GM21786 (cell line): ENCODE measurements at regions not wholly inside any gene's neighbourhood (a gene's known extent, or its start where the extent isn't known, plus 50 kb on each side); places are given as distances from the start of the nearest gene placed in this dataset.
"Not testable (repeated sequence)": the region's sequence is repeated elsewhere in the genome, so short reads cannot be mapped to it uniquely, and the experiment has no call there.

ENCODE experiments used
- ATAC-seq: cut with Tn5 transposase; IDR thresholded peaks from one replicate; pipeline ENCODE4 v1.9.1; 2021; ENCODE audit not compliant: unreplicated experiment

DNA sequence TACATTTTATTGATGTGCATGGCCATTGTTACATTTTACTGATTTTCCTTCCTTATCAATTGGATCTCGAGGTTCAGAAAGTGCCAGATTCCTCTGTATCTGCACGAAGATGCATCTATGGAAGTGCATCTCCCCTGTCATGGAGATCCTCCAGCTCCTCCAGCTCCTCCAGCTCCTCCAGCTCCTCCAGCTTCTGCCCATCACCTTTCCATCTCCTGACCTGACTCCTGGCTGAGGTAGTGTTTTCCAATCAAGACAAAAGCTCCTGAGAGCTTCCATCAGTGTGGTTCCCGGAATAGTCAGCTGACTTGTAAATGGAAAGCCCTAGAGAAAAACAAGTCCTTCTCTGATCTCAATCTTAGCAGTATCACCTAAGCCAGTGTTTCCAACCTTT is 90.8 kb upstream of the KLF6 start:
- no peak for ATAC-seq

DNA sequence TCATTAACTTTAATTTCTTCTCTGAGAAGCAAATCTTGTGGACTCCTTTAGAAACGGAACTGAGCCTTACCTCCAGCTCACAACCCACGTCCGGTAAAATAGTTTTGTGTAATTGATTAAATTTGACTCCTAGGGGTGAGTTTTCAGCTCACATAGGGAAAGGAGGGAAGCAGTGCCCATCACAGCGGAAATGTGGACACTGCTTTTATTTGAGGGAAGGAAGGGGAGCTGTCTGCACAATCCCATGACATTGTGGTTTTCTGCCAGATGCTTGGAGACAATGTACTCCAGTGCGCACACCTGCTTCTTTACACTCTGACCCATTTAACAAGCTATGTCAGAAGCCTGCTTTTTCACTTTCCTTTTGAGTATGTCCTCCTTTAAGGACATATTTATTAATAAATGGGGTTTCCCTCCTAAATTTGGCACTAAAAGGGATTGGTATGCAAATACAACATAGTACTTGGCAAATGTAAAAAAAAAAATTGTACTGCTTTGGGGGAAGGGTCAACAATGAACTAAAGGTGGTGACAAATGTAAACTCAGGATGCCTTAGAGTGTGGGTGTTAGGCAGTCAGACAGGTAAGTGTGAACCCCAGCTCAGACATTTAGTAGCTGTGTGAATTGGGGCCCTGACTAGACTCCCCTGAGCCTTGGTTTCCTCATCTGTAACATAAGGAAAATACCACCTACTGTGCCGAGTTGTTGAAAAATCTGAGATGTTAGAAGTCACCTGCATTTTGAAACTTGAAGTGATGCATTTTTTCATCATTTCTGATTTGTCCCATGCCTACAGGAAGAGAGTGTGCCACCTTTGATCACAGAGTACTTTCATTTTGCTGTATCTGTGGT is 90.2 kb upstream of the KLF6 start:
- peak; percentile 72 for ATAC-seq

DNA sequence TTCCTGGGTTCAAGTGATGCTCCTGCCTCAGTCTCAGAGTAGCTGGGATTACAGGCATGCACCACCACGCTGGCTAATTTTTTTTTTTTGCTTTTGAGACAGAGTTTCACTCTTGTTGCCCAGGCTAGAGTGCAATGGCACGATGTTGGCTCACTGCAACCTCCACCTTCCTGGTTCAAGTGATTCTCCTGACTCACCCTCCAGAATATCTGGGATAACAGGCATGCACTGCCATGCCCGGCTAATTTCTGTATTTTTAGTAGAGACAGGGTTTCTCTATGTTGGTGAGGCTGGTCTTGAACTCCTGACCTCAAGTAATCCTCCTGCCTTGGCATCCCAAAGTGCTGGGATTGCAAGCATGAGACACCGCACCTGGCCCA is 89.6 kb upstream of the KLF6 start:
- not testable (repeated sequence) for ATAC-seq

DNA sequence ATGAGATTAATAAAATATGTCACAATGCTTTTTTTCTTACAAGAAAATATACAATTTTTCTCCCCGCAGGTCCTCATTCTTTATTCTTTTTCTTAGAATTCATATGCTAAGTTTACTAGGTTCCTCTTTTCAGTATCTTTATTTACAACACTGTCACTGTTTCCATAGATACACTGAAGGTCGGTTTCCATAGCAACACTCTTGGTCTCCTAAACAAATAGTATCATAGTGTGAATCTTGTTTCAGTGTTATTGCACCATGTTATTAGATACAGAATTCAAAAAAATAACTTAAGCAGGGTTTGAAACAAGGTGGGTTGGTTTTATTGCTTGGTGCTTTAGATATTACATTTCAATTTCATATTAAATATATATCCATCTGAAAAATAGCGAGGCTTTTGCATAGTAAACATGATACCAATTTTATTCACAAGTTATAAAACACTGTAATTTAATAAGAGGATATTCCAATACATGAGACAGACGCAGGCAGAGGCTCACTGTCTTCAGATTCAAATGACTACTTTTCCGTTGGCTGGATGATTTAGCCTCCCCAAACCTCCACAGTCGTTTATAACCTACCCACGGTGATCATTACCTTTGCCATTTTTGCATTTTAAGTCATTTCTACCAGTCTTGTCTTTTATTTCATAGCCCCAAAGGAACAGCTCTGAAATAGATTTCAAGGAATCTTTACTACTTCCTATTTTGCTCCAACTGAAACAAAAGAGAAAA is 88.9 kb upstream of the KLF6 start:
- peak; percentile 68 for ATAC-seq

DNA sequence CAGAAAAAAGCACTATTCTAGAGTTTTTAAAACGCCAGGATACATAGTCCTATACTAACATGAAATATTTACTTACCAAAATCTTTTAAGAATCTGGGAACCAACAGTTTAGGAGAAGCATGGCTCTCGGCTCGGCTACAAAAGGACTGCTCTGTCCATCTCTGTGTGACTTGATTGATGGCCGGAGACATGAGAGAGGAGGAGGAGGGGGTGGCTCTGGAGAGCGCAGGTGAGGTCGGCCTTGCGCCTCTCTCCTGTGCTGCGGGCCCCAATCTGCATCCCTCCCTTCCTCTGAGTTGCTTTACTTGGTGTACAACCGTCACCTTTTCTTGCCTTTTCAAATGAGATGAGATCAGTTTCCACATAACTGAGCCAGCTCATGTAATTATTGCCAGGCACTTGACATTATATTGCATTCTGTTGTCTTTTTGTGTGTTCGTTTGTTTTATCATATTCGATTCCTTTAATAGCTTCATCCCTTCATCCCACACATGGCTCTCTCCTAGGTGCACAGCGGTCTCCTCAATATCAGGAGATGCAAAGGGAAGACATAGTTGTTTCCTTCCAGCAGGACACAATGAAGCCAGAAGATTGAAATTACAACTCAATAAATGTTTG is 87.8 kb upstream of the KLF6 start:
- ATAC-seq = no peak

DNA sequence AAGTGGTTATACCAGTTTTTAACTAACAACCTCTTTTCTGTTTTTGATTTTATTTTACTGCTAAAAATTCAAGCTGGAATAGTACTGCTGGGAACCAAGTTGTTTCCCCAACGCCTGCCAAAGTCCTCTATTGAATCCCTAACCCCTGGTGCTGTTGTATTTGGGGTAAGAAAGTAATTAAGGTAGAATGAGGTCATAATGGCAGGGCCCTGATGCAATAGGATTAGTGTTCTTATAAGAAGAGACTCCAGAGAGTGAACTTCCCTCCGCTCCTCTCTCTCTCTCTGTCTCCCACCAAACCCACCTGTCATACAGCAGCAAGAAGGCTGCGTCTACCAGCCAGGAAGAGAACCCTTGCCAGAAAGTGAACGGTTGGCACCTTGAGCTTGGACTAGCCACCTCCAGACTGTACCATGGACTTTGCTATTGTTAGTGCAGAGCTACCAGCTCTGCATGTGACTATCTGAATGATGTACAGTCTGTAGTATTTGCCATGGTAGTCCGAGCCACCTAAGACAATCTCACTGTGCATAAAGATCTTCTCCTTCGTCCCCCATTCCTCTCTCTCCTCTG is 86.5 kb upstream of the KLF6 start:
- no peak for ATAC-seq

DNA sequence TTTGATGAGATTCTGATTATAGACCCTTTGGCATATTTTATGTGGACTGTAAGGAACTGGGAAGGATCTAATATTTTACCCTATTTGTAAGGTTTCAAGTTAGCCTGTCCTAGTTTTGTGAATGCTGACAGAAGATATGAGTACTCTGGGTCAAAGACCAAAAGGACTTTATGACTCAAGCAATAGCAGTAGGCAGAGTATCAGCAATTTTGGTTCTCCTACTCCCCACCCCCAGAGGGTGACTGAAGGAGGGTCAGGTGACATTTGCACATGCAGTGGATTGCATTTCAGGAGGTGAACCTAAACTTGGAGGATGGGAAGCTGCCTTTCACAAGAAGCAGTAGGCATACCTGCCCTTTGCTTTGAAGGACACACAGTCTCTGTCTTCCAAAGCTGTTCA is 84.0 kb upstream of the KLF6 start:
- peak; percentile 32 for ATAC-seq

DNA sequence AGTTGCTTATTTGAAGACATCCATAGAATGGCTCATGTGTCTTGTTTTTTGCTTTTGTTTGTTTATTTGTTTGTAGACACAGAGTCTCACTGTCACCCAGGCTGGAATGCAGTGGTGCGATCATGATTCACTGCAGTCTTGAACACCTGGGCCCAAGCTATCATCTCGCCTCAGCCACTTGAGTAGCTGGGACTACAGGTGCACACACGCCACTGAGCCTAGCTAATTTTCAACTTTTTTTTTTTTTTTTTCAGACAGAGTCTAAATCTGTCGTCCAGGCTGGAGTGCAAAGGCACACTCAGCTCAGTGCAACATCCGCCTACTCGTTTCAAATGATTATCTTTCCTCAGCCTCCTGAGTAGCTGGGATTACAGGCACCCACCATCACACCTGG is 83.3 kb upstream of the KLF6 start:
- ATAC-seq = peak; percentile 45

DNA sequence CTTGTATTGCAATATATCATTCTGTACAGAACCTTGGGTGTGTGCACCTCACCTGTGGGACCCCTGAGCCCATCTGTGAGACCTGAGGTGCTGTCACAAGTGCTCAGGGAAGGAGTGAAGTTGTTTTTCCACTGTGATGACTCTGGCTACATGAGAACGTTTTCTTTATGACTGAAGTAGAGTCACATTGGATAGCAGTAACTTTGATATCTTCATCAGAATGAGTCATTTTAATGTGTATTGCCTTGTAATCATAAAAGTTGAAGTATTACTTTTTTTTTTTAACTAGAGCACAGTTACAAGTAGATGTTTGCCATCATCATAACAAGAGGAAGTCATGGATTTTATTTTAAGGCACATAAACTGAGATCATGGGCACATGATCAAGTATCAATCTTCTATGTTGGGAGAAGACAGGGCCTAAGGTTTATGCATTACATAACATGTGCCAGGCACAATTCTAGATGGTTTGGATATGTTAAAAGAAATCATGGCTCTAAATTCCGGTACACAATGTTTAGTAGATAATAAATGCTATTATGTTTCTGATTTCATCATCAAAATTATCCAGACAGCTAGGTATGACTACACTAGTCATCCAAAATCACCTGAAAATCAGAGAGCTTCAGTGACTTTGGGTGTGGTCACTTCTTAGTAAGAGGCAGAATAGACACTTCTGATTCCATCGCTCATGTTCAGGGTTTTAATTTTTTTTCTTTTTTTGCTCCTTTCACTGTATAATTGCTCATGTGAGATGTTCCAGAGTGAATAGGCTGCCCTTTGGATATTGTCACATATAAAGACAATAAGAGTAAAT is 82.7 kb upstream of the KLF6 start:
- ATAC-seq = no peak

DNA sequence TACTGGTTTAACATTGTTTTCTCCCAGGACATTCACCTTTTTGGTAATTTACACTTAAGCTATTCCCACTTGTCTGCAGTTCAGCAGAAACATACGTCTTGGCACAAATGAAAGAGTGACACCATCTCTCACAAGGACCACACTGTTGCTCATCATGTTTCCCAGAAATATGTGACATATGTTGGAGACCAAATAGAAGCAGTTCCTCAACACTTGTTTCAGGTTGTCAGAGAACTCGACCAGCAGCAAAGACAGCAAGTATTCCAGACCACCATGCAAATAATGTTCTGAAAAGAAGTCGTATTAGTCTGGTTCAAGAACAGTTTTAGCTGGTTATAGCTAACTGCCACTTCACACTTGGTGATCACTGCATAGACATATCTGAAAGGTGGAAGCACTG is 81.3 kb upstream of the KLF6 start:
- ATAC-seq = peak; percentile 38

DNA sequence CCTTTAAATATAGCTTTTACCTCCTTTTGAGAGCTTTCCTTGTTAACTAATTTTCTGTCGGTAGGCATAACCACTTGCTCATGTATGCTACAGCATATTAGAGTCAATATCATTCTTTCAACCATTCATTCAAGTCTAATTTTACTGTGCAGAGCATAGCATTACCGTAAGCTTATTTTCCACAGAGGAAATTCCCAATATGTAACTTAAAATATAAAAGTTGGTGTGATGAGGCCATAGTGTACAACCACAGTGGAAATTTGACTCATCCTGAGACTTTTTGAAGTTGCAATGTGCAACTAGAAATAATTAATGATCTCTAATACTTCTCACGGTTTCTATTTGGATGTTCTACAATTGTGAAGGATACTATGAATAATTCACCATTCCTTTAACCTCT is 80.6 kb upstream of the KLF6 start:
- ATAC-seq = peak; percentile 33

DNA sequence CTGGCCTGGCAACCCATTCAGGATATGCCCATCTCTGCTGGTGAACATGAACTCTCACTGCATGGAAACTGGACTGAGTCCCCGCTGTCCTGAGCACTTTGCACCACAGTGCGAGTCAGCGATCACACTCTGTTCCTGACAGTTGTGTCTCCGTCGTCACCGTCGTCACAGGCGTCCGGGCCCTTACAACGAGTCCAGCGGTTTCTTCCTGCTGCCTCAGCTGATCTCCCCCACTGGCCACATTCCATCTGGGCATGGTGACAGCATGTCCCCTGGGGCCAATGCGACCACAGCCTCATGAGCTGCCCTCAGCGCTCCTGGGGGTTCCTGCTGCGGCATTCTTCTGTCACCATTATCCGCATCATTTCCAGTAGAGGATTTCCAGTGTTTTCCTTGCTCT is 76.8 kb upstream of the KLF6 start:
- ATAC-seq = no peak

DNA sequence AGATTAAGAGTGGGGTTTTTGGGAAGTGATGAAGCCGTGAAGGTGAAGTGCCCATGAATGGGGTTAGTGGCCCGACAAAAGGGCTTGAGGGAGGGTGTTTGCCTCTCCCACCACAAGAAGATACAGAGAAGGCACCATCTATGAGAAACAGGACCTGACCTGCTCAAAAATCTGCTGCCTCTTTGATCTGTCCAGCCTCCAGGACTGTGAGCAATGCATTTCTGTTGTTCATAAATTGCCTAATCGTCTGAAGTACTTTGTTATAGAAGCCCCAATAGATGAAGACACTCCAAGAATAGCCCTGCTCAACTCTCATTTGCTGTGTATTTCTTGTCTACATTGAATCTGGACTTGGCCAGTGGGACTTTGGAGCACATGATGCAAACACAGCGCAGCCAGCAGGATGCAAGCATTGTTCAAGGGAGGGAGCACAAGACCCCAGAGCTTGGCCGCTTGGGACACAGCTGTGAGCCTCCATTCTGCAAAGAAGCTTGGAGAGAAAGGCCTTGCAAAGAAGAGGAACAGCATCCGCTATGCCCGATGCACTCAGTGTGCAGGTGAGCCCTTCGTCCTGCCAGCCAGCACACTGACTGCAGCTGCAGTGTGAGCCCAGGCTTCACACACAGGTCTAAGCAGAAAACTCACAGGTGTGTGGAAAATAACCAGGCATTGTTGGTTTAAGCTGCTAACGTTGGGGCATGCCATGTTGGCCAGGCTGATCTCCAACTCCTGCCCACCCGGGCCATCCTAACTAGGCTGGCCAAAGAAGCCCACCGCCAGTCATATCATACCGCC is 73.2 kb upstream of the KLF6 start:
- no peak for ATAC-seq

DNA sequence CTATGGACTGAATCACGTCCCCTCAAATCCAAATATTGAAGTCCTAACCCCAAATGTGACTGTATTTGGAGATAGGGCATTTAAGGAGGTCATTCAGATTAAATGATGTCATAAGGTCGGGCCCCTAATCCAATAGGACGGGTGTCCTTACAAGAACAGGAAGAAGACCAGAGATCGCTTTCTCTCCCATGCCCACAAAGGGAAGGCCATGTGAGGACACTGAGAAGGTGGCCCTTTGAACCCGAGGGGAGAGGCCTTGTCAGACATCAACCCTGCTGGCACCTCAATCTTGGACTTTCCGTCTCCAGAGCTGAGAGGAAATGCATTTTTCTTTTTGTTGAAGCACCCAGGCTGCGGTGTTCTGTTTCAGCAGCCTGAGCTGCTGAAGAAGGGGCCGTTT is 72.3 kb upstream of the KLF6 start:
- ATAC-seq = no peak

DNA sequence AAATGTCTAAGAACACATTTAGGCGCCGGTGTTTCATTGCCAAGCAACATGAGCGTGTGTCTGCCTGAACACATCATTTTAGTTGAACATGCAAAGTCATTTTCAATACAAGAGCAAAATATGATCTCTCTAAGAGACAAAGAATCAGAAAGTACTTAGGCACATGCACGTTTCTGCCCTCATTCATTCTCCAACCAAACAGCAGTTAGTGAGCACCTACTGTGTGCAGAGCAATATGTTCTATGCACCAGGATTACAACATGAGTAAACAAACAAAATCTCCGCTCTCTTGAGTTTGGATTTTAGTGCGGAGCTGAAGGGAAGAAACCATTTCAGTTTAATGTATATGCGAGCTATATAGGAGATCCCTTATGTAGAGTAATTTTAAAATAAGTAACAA is 71.6 kb upstream of the KLF6 start:
- no peak for ATAC-seq

DNA sequence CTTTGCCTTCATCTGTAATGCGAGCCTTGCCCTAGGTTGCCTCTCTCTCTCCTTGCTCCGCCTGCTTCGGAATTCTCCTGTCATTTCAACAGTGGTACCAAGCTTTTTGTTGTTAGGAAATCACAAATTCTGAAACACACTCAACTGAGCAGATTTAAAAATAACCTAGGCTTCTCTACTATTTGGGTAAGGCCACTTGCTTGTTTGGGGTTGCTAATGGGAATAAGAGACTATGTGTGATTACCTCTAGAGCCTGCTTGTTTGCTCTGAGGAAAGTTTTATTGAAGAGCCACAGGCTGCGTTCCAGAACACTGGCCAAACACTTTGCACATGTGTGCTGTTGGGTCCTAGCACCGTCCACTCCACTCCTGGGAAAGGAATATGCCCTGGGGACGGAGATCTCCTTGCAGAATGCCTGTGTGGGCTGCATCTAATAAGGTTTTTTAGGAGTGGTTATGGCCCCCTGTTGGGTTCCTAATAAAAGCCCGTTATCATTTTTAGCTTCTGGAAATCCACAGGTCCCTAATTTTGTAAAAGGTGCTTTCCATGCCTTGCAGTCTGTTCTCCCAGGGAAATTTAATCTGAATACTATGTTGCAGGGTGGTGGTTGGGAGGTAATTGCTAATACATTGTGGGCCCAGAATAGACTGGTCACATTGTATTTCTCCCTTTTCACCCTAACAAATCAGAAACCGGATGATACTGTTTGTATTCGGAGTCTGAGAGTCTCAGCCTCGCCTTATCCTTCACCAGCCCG is 68.7 kb upstream of the KLF6 start:
- no peak for ATAC-seq

DNA sequence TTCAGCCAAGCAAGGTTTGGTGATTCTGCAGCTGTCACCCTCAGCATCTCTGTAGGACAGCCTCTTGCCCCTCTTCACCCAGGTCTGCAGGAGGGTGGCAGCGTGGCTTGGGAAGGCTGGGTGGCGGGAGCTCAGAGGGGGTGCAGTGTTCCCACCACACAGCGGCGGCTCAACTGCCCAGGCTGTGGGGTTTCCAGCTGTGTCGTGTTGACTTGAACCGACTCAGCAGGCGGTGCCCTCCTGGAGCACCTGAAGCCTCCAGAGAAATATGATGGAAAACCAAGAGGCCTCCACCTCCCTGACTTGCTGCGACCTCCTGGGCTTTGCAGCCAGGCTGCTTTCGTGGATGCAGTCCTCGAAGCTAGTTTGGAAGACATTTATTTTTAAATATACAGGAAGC is 68.0 kb upstream of the KLF6 start:
- ATAC-seq = no peak

DNA sequence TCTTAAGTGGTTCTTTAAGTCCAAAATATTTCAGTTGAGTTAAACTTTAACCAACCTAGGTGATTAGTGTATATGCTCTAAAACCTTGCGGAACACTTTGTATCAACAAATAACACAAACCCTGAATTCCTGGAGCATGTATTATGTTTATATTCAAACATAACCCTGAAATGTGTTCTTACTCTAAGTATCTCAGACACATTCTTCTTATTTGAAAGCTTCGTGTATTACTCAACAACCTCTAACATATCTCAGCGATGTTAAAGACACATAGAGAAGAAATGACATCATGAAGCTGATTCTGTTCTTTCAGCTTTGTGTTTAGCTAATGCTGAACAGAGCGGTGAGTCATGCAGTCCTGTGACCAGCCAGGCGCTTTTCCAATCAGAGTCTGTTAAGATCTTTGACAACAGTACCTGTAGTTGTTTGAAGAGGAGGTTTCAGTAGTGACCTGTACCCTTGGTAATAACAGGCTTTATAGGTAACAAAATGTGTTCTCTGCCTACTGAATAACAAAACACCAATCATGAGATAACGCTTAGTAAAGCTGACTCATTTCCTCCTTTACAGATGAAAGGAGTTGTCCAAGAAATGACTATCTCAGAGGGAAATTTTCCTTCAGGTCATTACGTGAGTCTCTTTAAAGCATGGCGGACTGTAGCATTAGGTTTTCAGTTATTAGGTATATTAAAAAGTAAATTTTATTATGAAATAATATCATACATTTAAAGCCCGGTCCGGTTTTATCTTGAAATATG is 67.3 kb upstream of the KLF6 start:
- peak; percentile 90 for ATAC-seq
